ENCODE measurements at regions not wholly inside any gene's neighbourhood (a gene's known extent, or its start where the extent isn't known, plus 50 kb on each side); places are given as distances from the start of the nearest gene placed in this dataset.

- Histone ChIP-seq H3K4me1 (replicated peaks in 1 of 4; ENCODE audit: control insufficient read depth in 3 of 4, insufficient read depth in 4 of 4, low read length in 3 of 4) (no peaks in the 10 kb centered on the region), H3K4ac (replicated peaks; ENCODE audit: insufficient read length, low read depth, low read length) (no peak overlapping the region), H3K79me2 (ENCODE audit: control insufficient read depth in 1 of 2, insufficient read depth in 2 of 2, low read length in 2 of 2) (no peaks in the 10 kb centered on the region), H3K14ac (ENCODE audit: insufficient read length) (no peak overlapping the region), H3K9me3 (ENCODE audit: insufficient read depth in 2 of 2, low read depth in 1 of 2, low read length in 1 of 2) (no peaks in the 10 kb centered on the region), H2BK15ac (ENCODE audit: low read length) (no peak overlapping the region), H4K91ac (replicated peaks; ENCODE audit: insufficient read length, low read length) (no peak overlapping the region), H4K8ac (ENCODE audit: extremely low read depth, insufficient read depth, low read length) (no peak overlapping the region), H3K79me1 (ENCODE audit: low read depth, low read length) (no peaks in the 10 kb centered on the region), H4K20me1 (replicated peaks in 1 of 2; ENCODE audit: control insufficient read depth in 1 of 2, insufficient read depth in 2 of 2, low read length in 2 of 2) (no peaks in the 10 kb centered on the region), H3K36me3 (ENCODE audit: control insufficient read depth in 2 of 4, insufficient read depth in 4 of 4, low read length in 3 of 4) (no peaks in the 10 kb centered on the region), H2BK5ac (ENCODE audit: low read depth, low read length) (no peak overlapping the region), H3K18ac (ENCODE audit: extremely low read depth, low read length) (no peak overlapping the region), H2AFZ (ENCODE audit: low read length) (no peak overlapping the region), H3K23me2 (ENCODE audit: low read depth, low read length) (no peaks in the 10 kb centered on the region), H2BK12ac (ENCODE audit: low read depth, low read length) (no peak overlapping the region), H3K9ac (replicated peaks in 1 of 4; ENCODE audit: extremely low read depth in 1 of 4, low read depth in 3 of 4, low read length in 3 of 4) (no peak overlapping the region), H2BK20ac (ENCODE audit: low read length) (no peak overlapping the region), H3K27ac (ENCODE audit: low read depth, low read length) (no peak overlapping the region), H4K5ac (ENCODE audit: insufficient read length, low read depth, low read length) (no peak overlapping the region), H3K56ac (replicated peaks; ENCODE audit: insufficient read length, low read depth, low read length) (no peak overlapping the region), H2AK5ac (ENCODE audit: low read depth, low read length) (no peak overlapping the region), H3K4me3 (ENCODE audit: extremely low read depth in 1 of 4, insufficient read depth in 2 of 4, low read depth in 3 of 4, low read length in 4 of 4) (no peak overlapping the region), H3K4me2 (ENCODE audit: insufficient read depth in 1 of 2, low read depth in 2 of 2, low read length in 2 of 2) (no peak overlapping the region), H3K27me3 (replicated peaks in 1 of 4; ENCODE audit: control insufficient read depth in 3 of 4, extremely low read depth in 1 of 4, insufficient read depth in 3 of 4, low read length in 3 of 4) (no peaks in the 10 kb centered on the region), H3K23ac (ENCODE audit: insufficient read length) (no peak overlapping the region), H2BK120ac (replicated peaks; ENCODE audit: low read depth, low read length) (no peak overlapping the region)
- FAIRE-seq (no peak), DNase-seq (ENCODE audit: low read depth in 1 of 2, low spot score in 2 of 2) (no peak)
- CTCF ChIA-PET (ENCODE audit: partially characterized antibody), result no interaction called here
- POLR2A ChIA-PET (ENCODE audit: partially characterized antibody), result no interaction called here
- no peak for TF ChIP-seq CHD7 (IDR thresholded peaks at IDR 0.05; ENCODE audit: insufficient replicate concordance, low read length)
Measured at GRCh38 chr4:13180701-13181100, 303.4 kb downstream of the RAB28 start.
